LHCN-M2 (cell line): ENCODE measurements at regions not wholly inside any gene's neighbourhood (a gene's known extent, or its start where the extent isn't known, plus 50 kb on each side); places are given as distances from the start of the nearest gene placed in this dataset.
"Not testable (repeated sequence)": the region's sequence is repeated elsewhere in the genome, so short reads cannot be mapped to it uniquely, and the experiment has no call there.

Experiments used
- DNase-seq: peaks from one replicate; pipeline ENCODE4 v3.0.0-alpha.2; 2012; ENCODE audit warnings: low read depth

- no peak for DNase-seq
Observed at GRCh38 chr2:208929894-208930427, 493.9 kb upstream of the MAP2 start.

DNA sequence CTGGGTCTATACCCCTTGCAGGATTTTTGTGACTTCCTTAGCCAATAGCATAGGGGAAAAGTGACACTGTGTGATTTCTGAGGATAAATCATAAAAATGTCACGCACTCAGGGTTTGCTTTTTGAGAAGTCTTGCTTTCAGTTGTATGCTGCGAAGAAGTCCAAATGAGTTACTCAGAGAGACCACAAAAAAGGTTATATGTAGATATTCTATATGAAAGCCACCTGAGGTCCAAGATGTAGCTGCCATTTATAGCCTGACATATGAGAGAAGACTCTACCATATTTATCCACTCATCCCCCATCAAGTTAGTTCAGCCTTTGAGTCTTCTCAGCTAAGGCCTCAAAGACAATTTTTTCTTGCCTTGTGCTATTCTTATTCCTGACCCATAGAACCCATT lies 488.3 kb upstream of the MAP2 start:
- DNase-seq: no peak

GRCh38 chr2:208937521-208937920 lies 486.3 kb upstream of the MAP2 start:
- no peak for DNase-seq

DNA sequence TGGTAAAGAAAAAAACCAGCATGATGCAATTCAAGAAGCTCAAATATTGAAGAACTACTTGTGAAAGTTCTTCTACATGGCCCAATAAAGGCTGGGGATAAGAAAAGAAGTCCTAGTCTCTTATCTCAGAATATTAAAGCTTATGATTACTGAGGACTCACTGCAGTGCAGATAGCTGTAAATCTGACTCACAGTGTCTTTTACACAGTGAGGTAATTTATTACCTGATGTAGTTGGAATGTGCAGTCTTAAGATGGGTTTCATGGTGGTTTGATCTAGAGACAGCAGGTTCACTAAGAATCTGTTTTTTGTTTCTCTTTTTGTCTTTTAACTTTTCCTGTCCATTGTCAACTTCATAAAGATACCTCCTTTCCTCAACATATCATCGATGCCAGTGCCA lies 484.0 kb upstream of the MAP2 start:
- no peak for DNase-seq

GRCh38 chr2:208945719-208946256 lies 478.1 kb upstream of the MAP2 start:
- no peak for DNase-seq

GRCh38 chr2:208948073-208948472 lies 475.8 kb upstream of the MAP2 start:
- no peak for DNase-seq

DNA sequence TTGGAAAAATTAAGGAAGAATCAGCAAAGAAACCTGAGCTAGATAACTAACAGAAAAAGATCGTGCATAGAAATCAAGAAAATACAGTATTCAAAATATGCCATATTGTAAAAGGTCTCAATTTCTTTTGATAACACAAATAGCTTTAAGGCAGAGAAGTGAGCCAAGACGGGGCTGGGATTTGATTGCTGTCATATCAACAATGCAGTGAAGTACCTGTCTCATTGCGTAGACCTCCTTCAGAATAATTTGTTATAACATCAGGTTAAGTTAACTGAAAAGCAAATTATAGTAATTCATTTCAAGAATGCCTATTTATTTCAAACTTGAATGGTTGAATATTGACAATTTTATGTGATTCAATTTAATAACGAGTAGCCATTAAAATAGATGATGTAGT lies 453.8 kb upstream of the MAP2 start:
- DNase-seq: no peak

DNA sequence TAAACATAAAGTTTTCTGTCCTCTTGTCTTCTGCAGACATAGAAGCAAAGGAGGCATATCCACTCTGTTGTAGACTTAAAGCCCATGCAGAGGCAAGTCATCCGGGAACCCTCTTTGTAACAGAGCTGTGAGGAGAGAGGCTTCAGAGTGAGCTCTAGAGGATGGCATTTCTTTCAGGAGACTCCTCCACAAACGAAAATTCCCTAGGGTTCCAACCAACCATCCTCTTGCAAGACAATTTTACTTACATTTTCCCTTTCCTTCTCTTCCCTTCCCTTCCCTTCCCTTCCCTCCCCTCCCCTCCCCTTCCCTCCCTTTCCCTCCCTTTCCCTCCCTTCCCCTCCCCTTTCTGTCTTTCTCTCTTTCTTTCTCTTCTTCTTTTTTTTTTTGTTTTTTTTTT lies 446.3 kb upstream of the MAP2 start:
- no peak for DNase-seq

DNA sequence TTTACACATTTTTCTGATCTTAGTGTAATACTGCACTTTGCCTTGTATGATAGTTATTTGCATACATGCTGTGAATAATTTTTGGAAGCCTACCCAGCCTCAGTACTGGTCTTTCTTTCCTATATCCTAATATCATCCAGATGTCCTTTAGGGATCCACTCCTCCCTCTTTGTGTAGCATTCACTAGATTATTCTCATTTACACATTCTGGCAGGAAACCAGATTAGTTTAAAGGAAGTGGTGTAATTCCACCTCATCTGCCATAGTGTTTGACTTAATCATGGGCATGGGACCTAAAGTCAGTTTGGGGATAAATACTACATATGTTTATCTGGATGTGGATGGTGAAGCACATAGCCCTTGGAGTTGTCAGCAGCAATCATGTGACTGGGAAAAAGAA lies 444.9 kb upstream of the MAP2 start:
- DNase-seq: no peak

DNA sequence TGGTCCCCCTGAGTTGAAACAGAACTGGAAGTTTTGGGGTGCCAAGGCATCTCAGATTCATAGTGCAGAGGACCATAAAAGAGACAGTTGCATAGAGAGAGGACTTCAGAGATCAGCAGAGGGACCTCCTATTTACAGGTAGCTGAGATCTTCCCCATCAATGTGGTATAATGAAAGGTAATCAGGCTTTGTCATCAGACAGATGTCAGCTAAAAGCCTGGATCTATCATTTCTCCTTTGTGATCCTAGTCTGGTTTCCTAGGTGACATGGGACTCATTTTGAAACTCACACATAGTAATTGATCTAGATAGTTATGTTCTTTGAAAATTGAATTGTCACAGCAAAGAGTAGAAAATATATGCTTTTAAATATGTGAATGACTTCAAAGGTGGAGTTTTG lies 443.5 kb upstream of the MAP2 start:
- no peak for DNase-seq

DNA sequence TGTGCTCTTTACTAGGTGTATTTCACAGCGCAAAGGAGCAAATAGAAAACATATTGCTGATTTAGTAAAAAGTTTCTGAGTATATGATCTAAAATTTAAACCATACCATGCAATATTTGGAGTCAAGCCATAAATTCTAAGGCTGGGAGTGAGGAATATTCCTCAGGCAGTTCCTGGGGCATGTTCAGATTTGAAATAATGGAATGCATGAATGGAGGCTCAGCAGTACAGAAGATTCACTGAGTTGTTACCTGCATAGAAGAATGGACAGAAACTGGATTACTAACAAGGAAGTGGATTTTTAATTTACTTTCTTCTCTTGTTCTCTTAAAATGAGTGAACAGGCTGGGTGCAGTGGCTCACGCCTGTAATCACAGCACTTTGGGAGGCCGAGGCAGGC lies 441.0 kb upstream of the MAP2 start:
- no peak for DNase-seq

GRCh38 chr2:208983486-208983885 lies 440.4 kb upstream of the MAP2 start:
- DNase-seq: no peak

- no peak for DNase-seq
Observed at GRCh38 chr2:208984376-208985090, 439.3 kb upstream of the MAP2 start.

DNA sequence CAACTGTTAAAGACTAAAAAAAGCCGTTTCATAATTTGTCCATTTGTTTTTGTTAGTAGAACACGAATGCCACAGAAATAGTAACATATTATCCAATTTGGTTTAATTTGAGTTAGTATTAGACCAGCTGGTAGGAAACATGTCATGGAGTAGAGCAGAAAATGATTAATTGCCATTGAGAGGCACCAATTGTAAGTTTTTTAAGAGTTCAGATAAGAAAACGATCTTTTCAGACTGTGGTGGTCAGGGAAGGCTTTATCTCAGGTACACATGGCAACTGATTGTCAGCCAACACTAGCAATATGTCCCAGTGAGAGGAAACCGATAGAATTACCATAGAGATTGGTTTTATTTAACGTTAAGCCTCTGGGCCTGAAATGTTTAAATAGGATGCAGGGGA lies 438.2 kb upstream of the MAP2 start:
- no peak for DNase-seq

- DNase-seq: no peak
Observed at GRCh38 chr2:208990716-208991115, 433.1 kb upstream of the MAP2 start.

- no peak for DNase-seq
Observed at GRCh38 chr2:208999911-209000310, 423.9 kb upstream of the MAP2 start.

DNA sequence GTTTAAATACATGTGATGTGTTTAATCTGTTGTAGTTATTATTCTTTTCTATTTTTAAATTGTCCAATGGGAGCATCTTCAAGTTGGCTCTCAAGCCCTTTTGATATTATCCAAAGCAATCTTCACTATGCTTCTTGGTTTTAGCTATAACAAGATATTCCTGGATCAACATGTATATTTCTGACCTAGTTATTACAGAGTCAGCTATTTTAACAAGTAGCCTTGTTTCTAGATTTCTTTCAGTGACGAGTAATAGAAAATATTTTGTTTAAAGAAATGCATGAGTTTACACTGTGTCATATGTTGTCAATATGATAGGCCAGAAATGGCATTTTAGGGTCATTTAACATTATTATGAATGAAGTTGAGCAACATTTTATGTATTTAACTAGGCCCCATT lies 421.8 kb upstream of the MAP2 start:
- no peak for DNase-seq

DNA sequence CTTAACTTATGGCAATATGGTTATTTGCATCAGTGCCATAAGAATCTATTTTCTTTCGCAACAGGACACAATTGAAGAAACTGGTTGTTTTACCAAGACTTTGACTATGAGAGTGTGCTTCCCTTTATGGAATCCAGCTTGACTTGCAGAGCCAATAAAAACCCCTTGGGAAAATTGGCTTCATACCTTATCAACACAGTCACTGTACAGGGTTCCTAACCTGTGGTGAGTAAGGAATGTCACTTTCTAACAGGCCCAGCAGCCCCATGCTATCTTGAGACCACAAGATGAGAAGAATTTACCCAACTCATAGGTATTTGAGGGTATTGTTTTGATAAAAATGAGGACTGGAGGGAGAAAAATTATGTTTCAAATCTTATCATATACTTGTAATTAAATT lies 418.5 kb upstream of the MAP2 start:
- no peak for DNase-seq

DNA sequence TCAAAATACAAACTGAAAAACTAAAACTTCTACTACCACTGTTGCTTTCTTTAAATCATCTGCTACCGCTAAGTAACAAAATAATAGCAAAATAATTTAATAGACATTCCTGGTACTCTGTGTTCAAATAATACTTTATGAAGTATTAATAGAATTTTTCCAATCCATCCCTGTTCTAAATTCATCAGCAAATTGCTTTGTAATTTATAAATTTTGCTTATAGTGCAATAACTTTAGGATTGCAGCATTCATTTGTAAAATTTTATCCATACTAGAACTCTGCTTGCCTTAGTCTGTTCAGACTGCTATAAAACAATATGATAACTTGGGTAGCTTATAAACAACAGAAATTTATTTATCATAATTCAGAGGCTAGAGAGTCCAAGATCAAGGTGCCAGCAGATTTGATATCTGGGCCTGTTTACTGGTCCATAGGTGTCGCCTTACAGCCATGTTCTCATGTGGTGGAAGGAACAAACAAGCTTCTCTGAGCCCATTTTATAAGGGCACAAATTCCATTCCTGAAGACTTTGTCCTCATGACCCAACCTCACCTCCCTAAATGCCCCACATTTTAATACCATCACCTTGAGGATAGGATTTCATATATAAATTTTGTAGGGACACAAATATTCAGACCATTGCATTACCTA lies 415.1 kb upstream of the MAP2 start:
- DNase-seq: no peak

DNA sequence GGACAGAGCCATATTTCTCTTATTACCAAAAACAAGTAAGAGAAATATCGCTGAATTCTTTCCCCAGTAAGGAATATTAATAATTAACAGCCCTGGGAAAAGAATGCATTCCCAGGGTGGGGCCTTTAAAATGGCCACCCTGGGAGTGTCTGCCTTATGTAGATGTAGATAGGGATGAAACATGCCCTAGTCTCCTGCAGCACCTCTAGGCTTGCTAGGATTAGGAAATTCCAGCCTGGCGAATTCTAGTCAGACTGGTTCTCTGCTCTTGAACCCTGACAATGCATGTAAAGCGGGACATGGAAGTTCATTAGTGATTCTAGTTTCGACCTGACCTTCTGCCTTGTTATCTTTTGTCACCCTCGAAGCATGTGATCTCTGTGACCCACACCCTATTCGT lies 405.2 kb upstream of the MAP2 start:
- not testable (repeated sequence) for DNase-seq

- DNase-seq: no peak
Observed at GRCh38 chr2:209029249-209029648, 394.6 kb upstream of the MAP2 start.

- DNase-seq: no peak
Observed at GRCh38 chr2:209044307-209044706, 379.5 kb upstream of the MAP2 start.

DNA sequence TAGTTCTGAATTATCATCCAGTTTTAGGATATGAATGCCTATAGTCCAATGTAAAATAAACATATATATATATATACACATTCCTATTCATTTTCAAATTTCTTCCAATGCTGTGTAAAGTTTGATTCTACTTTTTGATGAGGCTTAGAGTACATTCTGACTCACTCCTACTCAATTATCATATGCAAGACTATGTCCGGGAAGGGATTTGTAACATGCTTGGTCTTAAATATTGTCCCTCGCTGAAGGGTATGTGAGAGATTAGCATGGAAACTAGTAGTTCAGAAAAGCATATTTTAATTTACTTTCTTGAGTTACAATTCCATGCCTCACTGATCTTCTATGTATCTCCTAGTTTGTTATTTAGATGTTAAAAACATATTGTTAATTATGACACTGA lies 377.7 kb upstream of the MAP2 start:
- DNase-seq: no peak
